ENCODE measurements at regions not wholly inside any gene's neighbourhood (a gene's known extent, or its start where the extent isn't known, plus 50 kb on each side); places are given as distances from the start of the nearest gene placed in this dataset.

- TF ChIP-seq HIC1 (tag by site-specific recombination; IDR thresholded peaks at IDR 0.05) (no peak), CTCF (tag by site-specific recombination; IDR thresholded peaks at IDR 0.05) (no peak), KLF9 (tag by site-specific recombination; IDR thresholded peaks at IDR 0.05; ENCODE audit: low read depth) (no peak)
Measured at GRCh38 chr12:43008953-43009845, 419.7 kb upstream of the PRICKLE1 start.
